ENCODE measurements at regions not wholly inside any gene's neighbourhood (a gene's known extent, or its start where the extent isn't known, plus 50 kb on each side); places are given as distances from the start of the nearest gene placed in this dataset.

DNA sequence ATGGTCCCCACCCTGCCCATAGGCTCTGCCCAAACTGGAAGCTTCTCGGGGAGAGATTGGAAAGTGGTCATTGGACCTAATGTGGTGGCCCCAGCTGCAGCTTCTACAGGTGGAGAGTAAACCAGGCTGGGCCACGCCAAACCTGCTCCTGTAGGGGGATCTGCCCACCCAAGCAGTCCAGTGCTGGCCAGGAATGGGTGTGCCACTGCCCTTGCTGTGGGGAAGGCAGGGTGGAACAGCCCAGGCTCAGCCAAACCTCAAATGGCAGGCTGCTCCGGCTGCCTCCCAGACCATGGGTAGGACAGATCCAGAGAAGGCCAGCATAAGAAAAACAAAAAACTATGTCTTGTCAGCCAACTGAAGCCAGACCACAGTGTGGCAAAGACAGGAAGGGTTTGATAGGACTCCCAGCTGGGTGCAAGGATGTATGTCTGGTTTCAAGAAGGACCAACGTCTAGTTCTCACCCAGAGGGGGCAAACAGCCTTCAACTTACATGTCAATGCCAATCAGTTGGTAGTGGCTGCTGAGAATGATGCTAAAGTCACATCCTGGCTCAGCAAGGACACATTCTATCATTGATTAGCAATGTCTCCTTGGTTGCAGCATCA, 267.3 kb downstream of the UACA start:
- Histone ChIP-seq H3K4me3 (ENCODE audit: low read depth, low read length) (no peak overlapping the region), H3K4me1 (ENCODE audit: control insufficient read depth, insufficient read depth, low read length) (peaks cover 15% of the 10 kb centered on the region; the same call in 1 of the 2 replicates), H3K36me3 (ENCODE audit: control insufficient read depth, insufficient read depth, low read length) (no peaks in the 10 kb centered on the region), H3K9me3 (ENCODE audit: control insufficient read depth, insufficient read depth, low read depth, low read length) (no peaks in the 10 kb centered on the region), H3K9ac (ENCODE audit: low read length) (no peak overlapping the region), H3K27me3 (ENCODE audit: control insufficient read depth, insufficient read depth, low read length) (no peaks in the 10 kb centered on the region), H3K27ac (ENCODE audit: low read depth, low read length) (no peak overlapping the region)

DNA sequence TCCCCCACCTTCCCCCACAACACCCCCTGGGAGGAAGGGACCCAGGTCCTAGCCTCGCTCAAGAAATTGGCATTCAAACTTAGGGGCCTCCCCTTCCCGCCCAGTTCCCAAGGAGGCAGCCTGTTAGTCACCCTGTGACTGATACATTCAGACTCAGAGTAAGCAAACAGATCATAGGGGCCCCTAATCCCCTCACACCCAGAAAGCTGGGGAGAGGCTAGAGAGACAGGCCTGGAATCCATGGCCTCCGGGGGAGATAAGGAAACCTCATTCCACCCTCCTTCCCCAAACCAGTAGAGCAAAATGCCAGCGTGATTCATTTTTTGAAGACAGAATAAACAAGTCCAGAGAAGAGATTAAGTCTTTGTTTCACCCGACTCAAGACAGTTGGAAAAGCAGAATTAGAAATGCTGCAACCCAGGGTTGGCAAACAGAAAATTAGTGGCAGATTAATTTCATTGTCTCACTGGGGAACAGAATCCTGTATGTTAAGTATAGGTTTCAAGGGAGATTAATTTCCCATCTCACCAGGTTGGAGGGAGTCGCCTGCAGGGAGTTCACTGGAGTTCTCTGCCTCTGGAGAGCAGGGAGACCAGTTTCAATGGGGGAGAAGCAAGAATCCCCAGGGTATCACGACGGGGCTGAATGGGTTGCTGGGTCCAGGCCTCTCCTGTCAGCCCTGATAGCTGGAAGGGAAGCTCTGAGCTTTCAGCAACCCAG, 268.3 kb downstream of the UACA start:
- Histone ChIP-seq H3K36me3 (ENCODE audit: control insufficient read depth, insufficient read depth, low read length) (no peaks in the 10 kb centered on the region), H3K9me3 (ENCODE audit: control insufficient read depth, insufficient read depth, low read depth, low read length) (no peaks in the 10 kb centered on the region), H3K9ac (ENCODE audit: low read length) (no peak overlapping the region), H3K27ac (ENCODE audit: low read depth, low read length) (no peak overlapping the region), H3K4me3 (ENCODE audit: low read depth, low read length) (no peak overlapping the region), H3K27me3 (ENCODE audit: control insufficient read depth, insufficient read depth, low read length) (no peaks in the 10 kb centered on the region), H3K4me1 (ENCODE audit: control insufficient read depth, insufficient read depth, low read length) (peaks cover 15% of the 10 kb centered on the region; the same call in 1 of the 2 replicates)

- H3K4me1 ChIP-seq (ENCODE audit: control insufficient read depth, insufficient read depth, low read length) = peaks cover 15% of the 10 kb centered on the region; the same call in 1 of the 2 replicates
- no peak overlapping the region for H3K27ac ChIP-seq (ENCODE audit: low read depth, low read length)
- H3K36me3 ChIP-seq (ENCODE audit: control insufficient read depth, insufficient read depth, low read length) = no peaks in the 10 kb centered on the region
- H3K27me3 ChIP-seq (ENCODE audit: control insufficient read depth, insufficient read depth, low read length) = no peaks in the 10 kb centered on the region
- no peak overlapping the region for H3K9ac ChIP-seq (ENCODE audit: low read length)
- H3K4me3 ChIP-seq (ENCODE audit: low read depth, low read length) = no peak overlapping the region
- H3K9me3 ChIP-seq (ENCODE audit: control insufficient read depth, insufficient read depth, low read depth, low read length) = no peaks in the 10 kb centered on the region
Measured at GRCh38 chr15:70494517-70494851, 268.9 kb downstream of the UACA start.

GRCh38 chr15:70493787-70494516, 269.4 kb downstream of the UACA start:
- H3K27ac ChIP-seq (ENCODE audit: low read depth, low read length) = no peak overlapping the region
- peaks cover 15% of the 10 kb centered on the region; the same call in 1 of the 2 replicates for H3K4me1 ChIP-seq (ENCODE audit: control insufficient read depth, insufficient read depth, low read length)
- no peak overlapping the region for H3K4me3 ChIP-seq (ENCODE audit: low read depth, low read length)
- H3K27me3 ChIP-seq (ENCODE audit: control insufficient read depth, insufficient read depth, low read length) = no peaks in the 10 kb centered on the region
- no peaks in the 10 kb centered on the region for H3K9me3 ChIP-seq (ENCODE audit: control insufficient read depth, insufficient read depth, low read depth, low read length)
- H3K9ac ChIP-seq (ENCODE audit: low read length) = no peak overlapping the region
- H3K36me3 ChIP-seq (ENCODE audit: control insufficient read depth, insufficient read depth, low read length) = no peaks in the 10 kb centered on the region

- Histone ChIP-seq H3K9me3 (ENCODE audit: control insufficient read depth, insufficient read depth, low read depth, low read length) (no peaks in the 10 kb centered on the region), H3K27ac (ENCODE audit: low read depth, low read length) (no peak overlapping the region), H3K9ac (ENCODE audit: low read length) (no peak overlapping the region), H3K4me1 (ENCODE audit: control insufficient read depth, insufficient read depth, low read length) (peaks cover 15% of the 10 kb centered on the region; the same call in 1 of the 2 replicates), H3K36me3 (ENCODE audit: control insufficient read depth, insufficient read depth, low read length) (no peaks in the 10 kb centered on the region), H3K27me3 (ENCODE audit: control insufficient read depth, insufficient read depth, low read length) (no peaks in the 10 kb centered on the region), H3K4me3 (ENCODE audit: low read depth, low read length) (no peak overlapping the region)
Measured at GRCh38 chr15:70493376-70493775, 270.0 kb downstream of the UACA start.

DNA sequence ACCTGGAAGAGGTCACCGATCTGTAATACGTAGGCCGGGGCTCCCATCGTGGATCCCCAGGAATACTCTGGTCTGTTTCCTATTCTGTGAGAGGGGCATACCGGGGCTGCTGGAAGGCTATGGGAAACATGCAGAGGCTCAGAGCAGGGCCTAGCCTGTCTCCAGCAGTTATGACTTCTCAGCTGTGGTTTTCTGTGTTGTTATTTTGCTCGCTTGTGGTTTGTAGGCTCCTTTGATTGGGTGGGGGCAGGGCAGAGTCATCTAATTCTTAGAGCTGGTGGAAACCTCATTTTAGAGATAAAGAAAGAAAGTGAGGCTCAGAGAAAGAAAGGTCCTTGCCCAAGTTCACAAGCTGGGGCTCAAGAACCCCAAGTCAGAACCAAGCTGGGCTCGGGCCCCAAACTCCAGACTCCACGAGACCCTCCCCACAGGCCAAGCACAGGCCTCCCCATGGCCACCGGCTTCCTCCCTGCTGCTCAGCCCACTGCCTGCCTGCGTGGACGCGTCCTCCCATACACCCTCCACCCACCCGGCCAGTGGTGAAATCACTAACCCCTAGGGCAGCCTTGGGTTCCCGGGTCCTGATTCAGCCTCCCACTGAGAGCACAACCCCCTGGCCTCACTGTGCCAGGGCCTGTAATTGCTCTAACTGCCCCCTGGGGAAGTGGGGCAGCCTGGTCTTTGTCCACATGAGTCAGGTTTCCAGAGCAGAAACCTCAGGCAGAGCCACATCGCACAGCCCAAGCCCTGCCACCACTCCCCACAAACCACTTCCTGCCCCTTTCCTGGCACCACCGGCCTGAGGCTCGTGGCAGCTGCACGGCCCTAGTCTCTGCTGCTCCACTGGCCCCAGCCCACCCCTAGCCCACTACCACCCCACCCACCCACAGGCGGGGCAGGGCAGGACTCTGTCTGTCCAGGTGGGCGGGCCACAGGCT, 270.8 kb downstream of the UACA start:
- Histone ChIP-seq H3K36me3 (ENCODE audit: control insufficient read depth, insufficient read depth, low read length) (no peaks in the 10 kb centered on the region), H3K9ac (ENCODE audit: low read length) (no peak overlapping the region), H3K27ac (ENCODE audit: low read depth, low read length) (no peak overlapping the region), H3K4me1 (ENCODE audit: control insufficient read depth, insufficient read depth, low read length) (peaks cover 15% of the 10 kb centered on the region; the same call in 1 of the 2 replicates), H3K4me3 (ENCODE audit: low read depth, low read length) (no peak overlapping the region), H3K9me3 (ENCODE audit: control insufficient read depth, insufficient read depth, low read depth, low read length) (no peaks in the 10 kb centered on the region), H3K27me3 (ENCODE audit: control insufficient read depth, insufficient read depth, low read length) (no peaks in the 10 kb centered on the region)

DNA sequence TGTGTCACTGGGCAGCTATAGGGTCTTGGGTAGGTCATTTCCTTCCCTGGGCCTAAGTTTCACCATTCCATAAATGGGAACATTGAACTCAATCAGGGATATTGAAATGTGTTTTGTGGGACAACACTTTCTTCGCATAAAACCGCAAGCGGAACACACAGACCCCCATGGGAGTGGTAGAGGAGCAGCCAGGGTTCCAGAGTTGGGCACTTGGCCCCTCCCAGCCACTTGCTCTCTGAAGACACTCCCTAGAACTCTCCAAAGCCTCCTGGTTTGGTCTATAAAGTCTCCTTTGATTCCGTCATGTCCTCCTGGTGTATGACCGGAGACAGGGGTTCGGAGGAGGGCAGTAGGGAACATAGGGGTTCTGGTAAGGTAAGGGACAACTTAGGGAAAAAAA, 271.7 kb downstream of the UACA start:
- Histone ChIP-seq H3K9me3 (ENCODE audit: control insufficient read depth, insufficient read depth, low read depth, low read length) (no peaks in the 10 kb centered on the region), H3K4me3 (ENCODE audit: low read depth, low read length) (no peak overlapping the region), H3K27me3 (ENCODE audit: control insufficient read depth, insufficient read depth, low read length) (no peaks in the 10 kb centered on the region), H3K9ac (ENCODE audit: low read length) (no peak overlapping the region), H3K36me3 (ENCODE audit: control insufficient read depth, insufficient read depth, low read length) (no peaks in the 10 kb centered on the region), H3K27ac (ENCODE audit: low read depth, low read length) (no peak overlapping the region), H3K4me1 (ENCODE audit: control insufficient read depth, insufficient read depth, low read length) (peaks cover 15% of the 10 kb centered on the region; the same call in 1 of the 2 replicates)

DNA sequence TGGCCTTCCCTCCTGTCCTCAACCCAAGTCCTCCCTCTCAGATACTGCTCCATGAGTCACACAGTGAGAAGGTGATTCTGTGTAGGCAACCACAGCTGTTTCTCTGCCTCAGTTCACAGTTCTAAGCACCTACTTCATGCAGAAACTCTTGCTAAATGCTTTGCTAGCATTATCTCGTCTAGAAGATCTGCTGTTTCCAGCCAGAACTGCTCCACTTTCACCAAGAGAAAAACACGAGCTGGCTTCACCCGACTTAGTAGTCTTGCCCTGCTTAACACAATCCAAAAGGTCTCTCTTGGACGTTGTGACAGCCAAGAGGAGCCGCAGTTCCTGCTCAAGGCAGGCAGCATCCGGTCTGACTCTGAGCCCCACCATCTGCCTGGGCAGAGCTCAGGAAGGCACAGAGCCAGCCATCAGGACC, 272.1 kb downstream of the UACA start:
- H3K27ac ChIP-seq (ENCODE audit: low read depth, low read length) = no peak overlapping the region
- no peak overlapping the region for H3K9ac ChIP-seq (ENCODE audit: low read length)
- H3K9me3 ChIP-seq (ENCODE audit: control insufficient read depth, insufficient read depth, low read depth, low read length) = no peaks in the 10 kb centered on the region
- H3K36me3 ChIP-seq (ENCODE audit: control insufficient read depth, insufficient read depth, low read length) = no peaks in the 10 kb centered on the region
- H3K4me1 ChIP-seq (ENCODE audit: control insufficient read depth, insufficient read depth, low read length) = peaks cover 15% of the 10 kb centered on the region; the same call in 1 of the 2 replicates
- H3K4me3 ChIP-seq (ENCODE audit: low read depth, low read length) = no peak overlapping the region
- H3K27me3 ChIP-seq (ENCODE audit: control insufficient read depth, insufficient read depth, low read length) = no peaks in the 10 kb centered on the region

DNA sequence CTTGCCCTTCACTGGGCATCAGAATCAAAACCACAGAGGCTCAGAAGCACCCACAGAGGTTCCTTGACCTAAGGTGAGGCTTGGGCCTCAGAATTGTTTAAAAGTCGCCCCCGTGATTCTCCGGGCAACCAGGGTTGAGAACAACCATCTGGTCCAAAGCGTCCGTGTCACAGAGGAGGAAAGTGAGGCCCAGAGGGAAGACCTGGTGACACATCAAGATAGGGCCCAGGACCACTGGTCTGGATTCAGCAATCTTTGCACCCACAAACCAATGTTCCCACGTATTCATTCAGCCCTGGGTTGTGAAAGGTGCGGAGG, 272.6 kb downstream of the UACA start:
- H3K9ac ChIP-seq (ENCODE audit: low read length) = no peak overlapping the region
- no peaks in the 10 kb centered on the region for H3K27me3 ChIP-seq (ENCODE audit: control insufficient read depth, insufficient read depth, low read length)
- H3K36me3 ChIP-seq (ENCODE audit: control insufficient read depth, insufficient read depth, low read length) = no peaks in the 10 kb centered on the region
- H3K4me1 ChIP-seq (ENCODE audit: control insufficient read depth, insufficient read depth, low read length) = peaks cover 15% of the 10 kb centered on the region; the same call in 1 of the 2 replicates
- no peak overlapping the region for H3K27ac ChIP-seq (ENCODE audit: low read depth, low read length)
- H3K4me3 ChIP-seq (ENCODE audit: low read depth, low read length) = no peak overlapping the region
- H3K9me3 ChIP-seq (ENCODE audit: control insufficient read depth, insufficient read depth, low read depth, low read length) = no peaks in the 10 kb centered on the region

GRCh38 chr15:70490148-70490837, 273.1 kb downstream of the UACA start:
- Histone ChIP-seq H3K27me3 (ENCODE audit: control insufficient read depth, insufficient read depth, low read length) (no peaks in the 10 kb centered on the region), H3K9me3 (ENCODE audit: control insufficient read depth, insufficient read depth, low read depth, low read length) (no peaks in the 10 kb centered on the region), H3K4me1 (ENCODE audit: control insufficient read depth, insufficient read depth, low read length) (peaks cover 15% of the 10 kb centered on the region; the same call in 1 of the 2 replicates), H3K27ac (ENCODE audit: low read depth, low read length) (no peak overlapping the region), H3K36me3 (ENCODE audit: control insufficient read depth, insufficient read depth, low read length) (no peaks in the 10 kb centered on the region), H3K9ac (ENCODE audit: low read length) (no peak overlapping the region), H3K4me3 (ENCODE audit: low read depth, low read length) (no peak overlapping the region)
